ENCODE measurements at regions not wholly inside any gene's neighbourhood (a gene's known extent, or its start where the extent isn't known, plus 50 kb on each side); places are given as distances from the start of the nearest gene placed in this dataset.
"Not testable (repeated sequence)": the region's sequence is repeated elsewhere in the genome, so short reads cannot be mapped to it uniquely, and the experiment has no call there.

- not testable (repeated sequence) for DNase-seq
Observed at GRCh38 chr18:44359741-44360140, 320.9 kb upstream of the SETBP1 start.

DNA sequence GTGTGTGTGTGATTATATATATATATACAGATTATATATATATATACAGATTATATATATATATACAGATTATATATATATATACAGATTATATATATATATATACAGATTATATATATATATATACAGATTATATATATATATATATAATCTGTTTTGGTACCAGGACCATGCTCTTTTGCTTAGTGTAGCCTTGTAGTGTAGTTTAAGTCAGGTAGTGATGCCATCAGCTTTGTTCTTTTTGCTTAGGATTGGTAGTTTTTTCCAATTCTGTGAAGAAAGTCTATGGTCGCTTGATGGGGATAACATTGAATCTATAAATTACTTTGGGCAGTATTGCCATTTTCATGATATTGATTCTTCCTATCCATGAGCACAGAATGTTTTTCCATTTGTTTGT is 318.5 kb upstream of the SETBP1 start:
- DNase-seq: not testable (repeated sequence)

DNA sequence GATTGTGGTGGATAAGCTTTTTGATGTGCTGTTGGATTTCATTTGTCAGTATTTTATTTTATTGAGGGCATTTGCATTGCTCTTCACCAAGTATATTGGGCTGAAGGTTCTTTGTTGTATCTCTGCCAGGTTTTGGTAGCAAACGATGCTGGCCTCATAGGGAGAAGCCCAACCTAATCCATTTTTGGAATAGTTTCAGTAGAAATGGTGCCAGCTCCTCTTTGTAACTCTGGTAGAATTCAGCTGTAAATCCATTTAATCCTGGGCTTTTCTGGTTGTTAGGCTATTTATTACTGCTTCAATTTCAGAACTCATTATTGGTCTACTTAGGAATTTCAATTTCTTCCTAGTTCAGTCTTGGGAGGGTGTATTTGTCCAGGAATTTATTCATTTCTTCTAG is 309.8 kb upstream of the SETBP1 start:
- DNase-seq: no peak

- no peak for DNase-seq
Observed at GRCh38 chr18:44374966-44375365, 305.7 kb upstream of the SETBP1 start.

DNA sequence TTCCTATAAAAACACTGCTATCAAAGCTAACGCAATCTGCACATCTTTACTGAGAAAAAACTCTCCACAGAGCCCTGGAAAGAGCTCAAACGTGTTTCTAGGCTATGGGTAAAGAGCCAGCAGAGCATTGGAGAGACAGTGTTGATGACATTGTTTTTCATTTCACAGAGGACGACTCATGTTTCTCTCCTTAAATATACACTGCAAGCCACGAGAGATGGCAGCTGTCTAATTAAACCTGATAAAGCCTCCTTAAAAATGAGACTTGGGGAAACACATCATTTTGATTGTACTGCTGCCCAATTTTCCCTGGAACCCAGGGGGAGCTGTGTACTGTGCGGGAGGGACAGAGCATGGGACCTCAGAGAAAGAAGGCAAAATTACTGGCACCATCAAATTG is 294.3 kb upstream of the SETBP1 start:
- DNase-seq: no peak

- DNase-seq: no peak
Observed at GRCh38 chr18:44388329-44388728, 292.4 kb upstream of the SETBP1 start.

DNA sequence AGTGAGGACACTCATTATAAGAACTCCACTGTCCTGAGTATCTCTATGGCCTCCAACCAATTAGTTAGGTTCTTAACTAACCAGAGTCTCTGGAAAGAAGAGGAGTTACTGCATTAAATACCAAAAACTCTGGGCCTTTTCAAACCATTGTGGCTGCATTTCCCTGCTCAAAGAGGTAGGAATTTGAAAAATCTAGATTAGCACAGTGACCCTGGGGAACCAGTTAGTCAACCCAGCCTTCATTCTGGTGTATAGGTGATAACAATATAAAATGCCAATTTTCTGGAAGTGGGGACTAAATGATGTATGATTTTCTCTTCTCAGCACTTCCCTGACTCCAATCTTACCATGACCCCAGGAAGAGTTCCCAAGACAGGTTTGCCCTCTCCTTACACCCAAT is 287.8 kb upstream of the SETBP1 start:
- no peak for DNase-seq

GRCh38 chr18:44393406-44393805 is 287.3 kb upstream of the SETBP1 start:
- DNase-seq: no peak

- DNase-seq: no peak
Observed at GRCh38 chr18:44396550-44396949, 284.1 kb upstream of the SETBP1 start.

GRCh38 chr18:44409071-44409470 is 271.6 kb upstream of the SETBP1 start:
- DNase-seq: no peak

DNA sequence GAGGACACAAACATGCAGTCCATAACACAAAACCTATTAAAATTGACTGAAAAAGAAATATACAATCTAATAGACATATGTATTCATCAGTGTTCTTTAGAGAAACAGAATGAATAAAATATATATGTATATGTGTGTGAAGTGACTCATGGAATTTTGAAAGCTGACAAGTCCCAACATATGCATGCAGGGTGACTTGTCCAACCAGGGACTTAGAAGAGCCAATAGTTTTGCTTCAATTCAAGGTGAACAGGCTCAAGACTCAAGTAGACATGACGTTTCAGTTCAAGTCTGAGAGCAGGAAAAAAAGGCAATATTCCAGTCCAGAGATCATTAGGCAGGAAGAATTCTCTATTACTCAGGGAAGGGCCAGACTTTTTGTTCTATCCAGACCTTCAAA is 271.2 kb upstream of the SETBP1 start:
- DNase-seq: no peak

DNA sequence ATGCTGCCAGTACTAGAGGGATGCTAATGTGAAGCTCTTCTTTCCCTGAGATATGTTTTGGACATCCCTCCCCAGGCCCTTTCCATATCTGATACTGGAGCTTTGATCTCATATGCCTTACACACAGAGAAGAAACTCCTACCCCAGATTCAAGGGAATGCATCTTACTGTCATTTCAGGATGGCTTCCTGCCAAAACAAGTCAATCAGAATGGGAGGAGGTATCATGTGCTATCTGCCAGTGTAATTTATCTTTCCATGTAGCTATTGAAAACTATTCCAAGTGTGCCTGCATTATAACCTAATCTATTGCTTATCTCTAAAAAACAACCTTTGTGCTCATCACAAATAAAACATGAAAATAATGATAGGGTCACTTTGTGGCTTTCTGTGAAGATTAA is 269.9 kb upstream of the SETBP1 start:
- DNase-seq: peak; percentile 7

DNA sequence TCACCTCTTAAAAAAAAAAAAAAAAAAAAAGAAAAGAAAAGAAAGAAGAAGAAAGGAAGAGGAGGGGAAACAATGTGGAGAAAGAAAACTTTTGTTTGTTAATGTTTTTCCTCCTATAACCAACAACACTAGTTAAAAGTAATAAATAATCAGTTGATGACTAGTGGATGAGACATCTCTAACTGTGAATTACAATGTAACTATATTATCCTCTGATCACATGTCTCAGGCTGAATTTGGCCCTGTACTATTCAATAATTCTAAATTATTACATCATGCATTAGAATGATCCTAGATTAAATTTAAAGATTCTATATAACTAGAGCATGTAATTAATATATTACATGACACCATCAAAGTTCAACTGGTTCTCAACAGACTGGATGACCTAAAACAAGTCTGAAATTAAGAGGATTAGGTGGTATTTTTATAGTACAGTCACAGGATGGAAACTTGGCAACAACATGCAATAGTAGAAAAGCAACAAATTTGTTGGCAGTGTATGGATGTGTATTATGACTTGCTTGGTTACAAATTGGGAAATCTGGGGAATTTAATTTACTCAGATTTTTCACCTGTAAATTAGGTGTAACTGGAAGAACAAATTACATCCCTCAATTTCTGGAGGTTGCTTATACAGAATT is 269.3 kb upstream of the SETBP1 start:
- no peak for DNase-seq

DNA sequence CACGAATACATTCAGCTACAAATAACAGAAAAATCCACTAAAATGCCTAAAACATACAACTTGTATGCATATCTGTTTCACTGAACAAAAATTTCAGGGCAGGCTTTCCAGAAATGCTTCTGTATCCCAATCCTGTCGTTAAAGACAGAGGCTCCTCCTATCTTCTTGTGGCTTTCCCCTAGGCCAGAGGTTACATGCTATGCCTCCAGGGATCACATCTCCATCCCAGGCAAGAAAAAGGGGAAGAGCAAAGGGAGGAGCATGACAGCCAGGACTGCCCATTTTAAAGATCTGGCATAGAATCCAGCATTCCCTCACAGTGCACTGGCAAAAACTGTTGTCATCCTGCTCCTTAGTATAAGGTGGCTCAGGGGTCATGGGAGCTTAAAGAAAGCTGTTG is 268.7 kb upstream of the SETBP1 start:
- DNase-seq: peak; percentile 16

GRCh38 chr18:44423814-44424644 is 256.7 kb upstream of the SETBP1 start:
- DNase-seq: no peak

GRCh38 chr18:44424645-44425035 is 256.0 kb upstream of the SETBP1 start:
- no peak for DNase-seq

- no peak for DNase-seq
Observed at GRCh38 chr18:44425161-44425560, 255.5 kb upstream of the SETBP1 start.

- no peak for DNase-seq
Observed at GRCh38 chr18:44437603-44438002, 243.1 kb upstream of the SETBP1 start.

DNA sequence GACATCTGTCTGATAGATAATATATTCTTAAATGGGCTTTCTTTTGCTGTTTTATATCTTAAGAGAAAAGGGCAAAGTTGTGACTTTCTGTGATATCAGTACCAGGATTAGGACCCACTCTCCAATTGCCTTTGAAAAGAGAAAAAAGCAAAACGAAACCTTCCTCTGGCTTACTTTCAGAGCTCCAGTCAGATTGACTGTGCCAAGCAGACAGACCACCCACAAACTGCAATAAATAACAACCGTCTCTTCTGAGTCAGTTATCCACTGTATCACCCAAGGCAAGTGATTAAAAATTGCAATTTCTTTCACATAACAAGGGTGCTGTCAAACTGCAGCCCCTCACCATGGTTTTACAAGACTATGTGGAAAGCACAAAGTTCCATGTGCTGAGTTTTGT is 230.5 kb upstream of the SETBP1 start:
- no peak for DNase-seq

GRCh38 chr18:44452346-44452745 is 228.3 kb upstream of the SETBP1 start:
- peak; percentile 61 for DNase-seq

- DNase-seq: no peak
Observed at GRCh38 chr18:44453505-44453904, 227.2 kb upstream of the SETBP1 start.

GRCh38 chr18:44458777-44459176 is 221.9 kb upstream of the SETBP1 start:
- peak; percentile 84 for DNase-seq

DNA sequence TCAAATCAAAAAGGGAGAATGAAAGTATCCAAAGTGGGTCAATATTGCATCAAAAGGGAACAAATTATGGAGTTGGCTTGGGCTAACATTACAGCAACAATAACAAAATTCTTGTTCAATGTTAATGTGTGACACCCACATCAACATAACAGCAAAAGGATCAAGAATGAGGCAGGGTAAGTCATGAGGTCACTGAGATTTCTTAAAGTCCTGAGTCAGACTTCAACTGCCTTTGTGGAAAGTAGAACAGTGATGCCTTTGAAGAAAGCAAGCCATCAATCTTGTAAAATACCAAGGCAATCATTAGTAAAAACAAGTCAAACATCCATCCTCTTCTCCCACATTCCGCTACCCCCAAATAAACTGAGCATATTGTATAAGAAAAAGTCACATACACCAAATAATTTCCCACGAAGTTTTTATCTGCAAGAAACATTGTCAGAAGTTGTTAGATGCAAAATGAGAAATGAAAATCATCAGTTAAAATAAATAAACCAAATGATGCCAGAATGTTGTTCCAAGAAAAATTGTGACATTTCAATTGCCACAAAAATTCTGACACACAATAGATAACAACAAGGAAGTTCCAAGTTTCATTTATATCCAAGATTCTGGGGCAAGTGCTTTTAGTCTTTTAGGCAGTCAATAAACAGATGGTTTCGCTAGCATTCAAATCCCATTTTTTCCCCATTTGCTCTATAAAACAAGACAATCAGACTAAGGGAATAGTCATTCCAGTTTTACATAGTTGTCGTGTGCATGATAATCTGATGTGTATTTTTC is 216.1 kb upstream of the SETBP1 start:
- DNase-seq: peak; percentile 30

DNA sequence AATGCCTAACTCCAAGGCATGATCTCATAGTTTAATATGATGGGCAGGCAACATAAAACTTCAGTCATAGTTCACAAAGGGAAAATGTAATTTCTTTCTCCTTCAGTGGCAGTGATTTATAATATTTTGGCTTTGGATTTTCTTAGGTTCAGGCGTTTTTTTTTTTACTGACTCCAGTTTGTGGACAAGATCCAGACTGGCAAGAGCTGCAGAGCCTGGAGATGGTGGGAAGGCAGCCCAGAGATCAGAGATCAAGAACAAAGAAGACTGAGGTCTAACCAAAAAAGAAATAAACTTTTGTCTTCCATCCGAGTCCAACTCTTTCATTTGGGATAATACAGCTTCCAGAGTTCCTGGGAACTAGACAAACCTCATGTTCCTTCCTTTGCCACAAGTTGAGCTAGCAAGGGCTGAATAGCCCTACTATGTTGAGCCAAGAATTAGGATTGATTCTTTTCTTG is 215.3 kb upstream of the SETBP1 start:
- peak; percentile 60 for DNase-seq
